ENCODE measurements at regions not wholly inside any gene's neighbourhood (a gene's known extent, or its start where the extent isn't known, plus 50 kb on each side); places are given as distances from the start of the nearest gene placed in this dataset.

- no peak for DNase-seq
- peaks cover 18% of the 10 kb centered on the region for H3K9me3 ChIP-seq (ENCODE audit: severe bottlenecking)
Measured at GRCh38 chr17:73960469-73960868, 243.0 kb upstream of the RPL38 start.

GRCh38 chr17:73962308-73962707, 241.2 kb upstream of the RPL38 start:
- TF ChIP-seq, protein P1, sequence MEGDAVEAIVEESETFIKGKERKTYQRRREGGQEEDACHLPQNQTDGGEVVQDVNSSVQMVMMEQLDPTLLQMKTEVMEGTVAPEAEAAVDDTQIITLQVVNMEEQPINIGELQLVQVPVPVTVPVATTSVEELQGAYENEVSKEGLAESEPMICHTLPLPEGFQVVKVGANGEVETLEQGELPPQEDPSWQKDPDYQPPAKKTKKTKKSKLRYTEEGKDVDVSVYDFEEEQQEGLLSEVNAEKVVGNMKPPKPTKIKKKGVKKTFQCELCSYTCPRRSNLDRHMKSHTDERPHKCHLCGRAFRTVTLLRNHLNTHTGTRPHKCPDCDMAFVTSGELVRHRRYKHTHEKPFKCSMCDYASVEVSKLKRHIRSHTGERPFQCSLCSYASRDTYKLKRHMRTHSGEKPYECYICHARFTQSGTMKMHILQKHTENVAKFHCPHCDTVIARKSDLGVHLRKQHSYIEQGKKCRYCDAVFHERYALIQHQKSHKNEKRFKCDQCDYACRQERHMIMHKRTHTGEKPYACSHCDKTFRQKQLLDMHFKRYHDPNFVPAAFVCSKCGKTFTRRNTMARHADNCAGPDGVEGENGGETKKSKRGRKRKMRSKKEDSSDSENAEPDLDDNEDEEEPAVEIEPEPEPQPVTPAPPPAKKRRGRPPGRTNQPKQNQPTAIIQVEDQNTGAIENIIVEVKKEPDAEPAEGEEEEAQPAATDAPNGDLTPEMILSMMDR (IDR thresholded peaks at IDR 0.05; ENCODE audit: low read depth, low read length), result no peak
- Histone ChIP-seq H3K9me3 (ENCODE audit: severe bottlenecking) (peaks cover 18% of the 10 kb centered on the region), H3K27ac (no peak overlapping the region), H3K36me3 (no peaks in the 10 kb centered on the region), H3K27me3 (ENCODE audit: insufficient read depth, low read depth, severe bottlenecking) (no peaks in the 10 kb centered on the region), H3K4me3 (ENCODE audit: low read depth, low read length) (no peak overlapping the region)
- DNase-seq, result no peak

More at GRCh38 chr17:73960469-73960868, 243.0 kb upstream of the RPL38 start:
- Histone ChIP-seq H3K36me3 (no peaks in the 10 kb centered on the region), H3K27ac (no peak overlapping the region), H3K27me3 (ENCODE audit: insufficient read depth, low read depth, severe bottlenecking) (no peaks in the 10 kb centered on the region), H3K4me3 (ENCODE audit: low read depth, low read length) (no peak overlapping the region)
- TF ChIP-seq, protein P1 (IDR thresholded peaks at IDR 0.05; ENCODE audit: low read depth, low read length), result no peak

GRCh38 chr17:73968680-73969079, 234.8 kb upstream of the RPL38 start:
- no peak for DNase-seq
- Histone ChIP-seq H3K27ac (no peak overlapping the region), H3K9me3 (ENCODE audit: severe bottlenecking) (peaks cover 3% of the 10 kb centered on the region), H3K27me3 (ENCODE audit: insufficient read depth, low read depth, severe bottlenecking) (no peaks in the 10 kb centered on the region), H3K4me3 (ENCODE audit: low read depth, low read length) (no peak overlapping the region), H3K36me3 (no peaks in the 10 kb centered on the region)
- TF ChIP-seq, protein P1 (IDR thresholded peaks at IDR 0.05; ENCODE audit: low read depth, low read length), result 0 out of 2 replicates have a peak, but pooled peaks have one; percentile 21

- Histone ChIP-seq H3K4me3 (ENCODE audit: low read depth, low read length) (no peak overlapping the region), H3K36me3 (no peaks in the 10 kb centered on the region), H3K27ac (no peak overlapping the region), H3K9me3 (ENCODE audit: severe bottlenecking) (no peaks in the 10 kb centered on the region), H3K27me3 (ENCODE audit: insufficient read depth, low read depth, severe bottlenecking) (no peaks in the 10 kb centered on the region)
- TF ChIP-seq, protein P1 (IDR thresholded peaks at IDR 0.05; ENCODE audit: low read depth, low read length), result no peak
- DNase-seq, result no peak
Measured at GRCh38 chr17:73969956-73970355, 233.5 kb upstream of the RPL38 start.

DNA sequence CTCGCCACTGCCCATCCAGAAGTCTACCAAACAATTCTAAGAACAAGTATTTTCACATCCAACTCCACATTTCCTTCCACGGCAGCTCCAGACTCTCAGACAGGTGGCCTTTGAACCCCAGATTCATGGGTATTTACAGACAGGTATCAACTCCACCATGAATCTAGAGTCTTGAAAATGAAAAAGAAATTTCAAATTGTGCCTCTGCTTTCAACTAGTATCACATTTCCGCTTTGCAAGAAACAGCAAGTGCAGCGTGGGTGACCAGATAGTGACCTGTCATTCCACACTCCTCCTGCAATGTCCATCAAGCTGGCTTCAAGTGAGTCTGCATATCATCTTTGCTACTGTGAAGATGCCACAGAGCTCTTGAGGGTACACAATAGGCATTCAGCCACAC, 232.4 kb upstream of the RPL38 start:
- Histone ChIP-seq H3K4me3 (ENCODE audit: low read depth, low read length) (no peak overlapping the region), H3K27ac (no peak overlapping the region), H3K9me3 (ENCODE audit: severe bottlenecking) (no peaks in the 10 kb centered on the region), H3K36me3 (no peaks in the 10 kb centered on the region), H3K27me3 (ENCODE audit: insufficient read depth, low read depth, severe bottlenecking) (no peaks in the 10 kb centered on the region)
- DNase-seq, result no peak
- TF ChIP-seq, protein P1 (IDR thresholded peaks at IDR 0.05; ENCODE audit: low read depth, low read length), result no peak

DNA sequence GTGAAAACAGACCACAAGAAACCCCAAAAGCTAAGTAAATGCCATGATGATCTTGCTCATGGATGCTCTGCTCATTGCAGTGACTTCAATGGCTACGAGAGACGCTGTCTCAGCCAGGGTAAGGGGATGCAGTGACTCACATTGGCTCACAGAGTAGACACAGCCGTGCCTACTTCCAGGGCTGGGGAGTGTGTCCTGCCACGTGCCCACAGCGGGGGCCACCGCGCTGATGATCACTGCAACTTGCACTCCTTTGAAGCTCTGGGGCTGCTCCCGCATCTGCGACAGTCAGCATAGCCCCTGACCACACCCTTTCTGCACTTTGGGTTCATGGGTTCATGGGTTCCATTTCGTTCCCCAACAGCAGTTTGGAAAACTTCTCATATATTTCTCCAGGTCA, 231.4 kb upstream of the RPL38 start:
- no peaks in the 10 kb centered on the region for H3K9me3 ChIP-seq (ENCODE audit: severe bottlenecking)
- TF ChIP-seq, protein P1 (IDR thresholded peaks at IDR 0.05; ENCODE audit: low read depth, low read length), result no peak
- no peaks in the 10 kb centered on the region for H3K27me3 ChIP-seq (ENCODE audit: insufficient read depth, low read depth, severe bottlenecking)
- H3K4me3 ChIP-seq (ENCODE audit: low read depth, low read length), result no peak overlapping the region
- H3K36me3 ChIP-seq, result no peaks in the 10 kb centered on the region
- no peak for DNase-seq
- no peak overlapping the region for H3K27ac ChIP-seq
